Activated naive CD8-positive, alpha-beta T cell treated with anti-CD3 and anti-CD28 coated beads, Interleukin-2, amount 50 U/mL, for 24 hours (primary cell): ENCODE measurements at regions not wholly inside any gene's neighbourhood (a gene's known extent, or its start where the extent isn't known, plus 50 kb on each side); places are given as distances from the start of the nearest gene placed in this dataset.
"Not testable (repeated sequence)": the region's sequence is repeated elsewhere in the genome, so short reads cannot be mapped to it uniquely, and the experiment has no call there.

Experiments used
- ATAC-seq: fragments of 150-1000 bp; cut with Tn5 transposase; one replicate; pipeline ENCODE4 v1.10.0; 2021
- DNase-seq: peaks from one replicate; pipeline ENCODE4 v3.0.0; 2021
- H3K27ac Mint-ChIP-seq: one replicate; pipeline ENCODE4 v1.8.0; 2021; ENCODE audit warnings: mild to moderate bottlenecking, mixed read lengths
- H3K27me3 Mint-ChIP-seq: one replicate; pipeline ENCODE4 v1.8.0; 2021; ENCODE audit warnings: mixed read lengths
- H3K36me3 Mint-ChIP-seq: one replicate; pipeline ENCODE4 v1.8.0; 2021; ENCODE audit warnings: low read depth, mixed read lengths
- H3K4me1 Mint-ChIP-seq: one replicate; pipeline ENCODE4 v1.8.0; 2021; ENCODE audit warnings: mixed read lengths
- H3K4me3 Mint-ChIP-seq: one replicate; pipeline ENCODE4 v1.8.0; 2021; ENCODE audit warnings: mild to moderate bottlenecking, moderate library complexity, mixed read lengths
- H3K9me3 Mint-ChIP-seq: one replicate; pipeline ENCODE4 v1.8.0; 2021; ENCODE audit warnings: mixed read lengths

DNA sequence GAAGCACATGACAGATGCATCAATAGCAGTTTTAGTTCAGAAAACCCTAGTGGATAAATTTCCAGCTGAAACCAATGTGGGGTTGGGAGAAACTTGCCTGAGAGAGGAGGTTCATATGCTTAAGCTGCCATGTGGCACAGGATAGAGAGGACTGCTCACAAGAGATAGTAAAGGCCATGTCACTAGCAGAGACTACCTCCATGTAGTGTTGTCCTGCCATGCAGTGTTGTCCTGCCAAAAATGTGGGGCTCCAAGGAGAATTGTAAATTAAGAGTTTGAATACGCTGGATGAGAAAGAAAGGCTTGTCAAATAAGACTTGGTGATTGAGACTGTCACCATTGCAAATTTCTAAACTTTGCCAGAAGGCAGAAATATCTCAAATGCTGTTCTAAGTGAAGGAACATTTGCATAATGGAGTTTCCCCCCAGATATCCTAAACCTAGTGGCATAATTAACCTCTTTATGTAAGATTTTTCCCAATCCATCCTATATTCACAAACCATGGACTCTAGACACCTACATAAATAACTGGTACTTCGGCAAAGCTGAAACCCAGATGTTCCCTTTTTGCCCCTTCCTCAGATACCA is 938.3 kb upstream of the ALCAM start:
- ATAC-seq, result no peak
- Mint-ChIP-seq H3K27me3 (no peaks in the 10 kb centered on the region), H3K27ac (no peak overlapping the region), H3K36me3 (no peaks in the 10 kb centered on the region), H3K4me1 (no peaks in the 10 kb centered on the region), H3K9me3 (no peaks in the 10 kb centered on the region), H3K4me3 (no peak overlapping the region)
- no peak for DNase-seq

- DNase-seq (no peak), ATAC-seq (no peak)
- H3K9me3 Mint-ChIP-seq, result no peaks in the 10 kb centered on the region
- no peaks in the 10 kb centered on the region for H3K4me1 Mint-ChIP-seq
- no peaks in the 10 kb centered on the region for H3K27me3 Mint-ChIP-seq
- no peak overlapping the region for H3K27ac Mint-ChIP-seq
- H3K36me3 Mint-ChIP-seq, result no peaks in the 10 kb centered on the region
- no peak overlapping the region for H3K4me3 Mint-ChIP-seq
Observed at GRCh38 chr3:104429727-104430126, 937.0 kb upstream of the ALCAM start.

DNA sequence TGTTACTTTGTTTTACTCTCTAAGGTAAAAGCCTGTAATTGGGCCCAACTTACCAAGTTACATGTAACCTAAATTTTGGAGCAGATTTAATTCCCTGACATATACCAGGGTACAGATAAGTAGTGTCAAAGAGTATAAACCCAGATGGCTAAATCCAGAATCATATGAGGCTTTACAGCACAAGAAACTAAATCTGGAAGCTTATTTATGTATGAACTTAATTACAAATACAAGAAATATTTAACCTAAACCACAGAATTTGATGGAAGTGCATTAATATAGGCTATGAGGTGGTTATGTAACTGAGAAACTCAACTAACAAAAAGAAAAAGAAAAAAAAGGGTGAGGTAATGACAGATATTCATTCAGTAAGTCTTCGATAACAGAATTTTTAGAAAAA is 930.2 kb upstream of the ALCAM start:
- no peak overlapping the region for H3K27ac Mint-ChIP-seq
- H3K4me3 Mint-ChIP-seq, result no peak overlapping the region
- DNase-seq, result no peak
- H3K4me1 Mint-ChIP-seq, result no peaks in the 10 kb centered on the region
- ATAC-seq, result no peak
- H3K9me3 Mint-ChIP-seq, result no peaks in the 10 kb centered on the region
- peaks cover 1% of the 10 kb centered on the region for H3K27me3 Mint-ChIP-seq
- H3K36me3 Mint-ChIP-seq, result no peaks in the 10 kb centered on the region

GRCh38 chr3:104437131-104437750 is 929.5 kb upstream of the ALCAM start:
- H3K4me1 Mint-ChIP-seq, result no peaks in the 10 kb centered on the region
- H3K27ac Mint-ChIP-seq, result no peak overlapping the region
- H3K27me3 Mint-ChIP-seq, result peaks cover 1% of the 10 kb centered on the region
- ATAC-seq (no peak), DNase-seq (no peak)
- no peaks in the 10 kb centered on the region for H3K36me3 Mint-ChIP-seq
- no peaks in the 10 kb centered on the region for H3K9me3 Mint-ChIP-seq
- no peak overlapping the region for H3K4me3 Mint-ChIP-seq

- peaks cover 1% of the 10 kb centered on the region for H3K27me3 Mint-ChIP-seq
- H3K36me3 Mint-ChIP-seq, result no peaks in the 10 kb centered on the region
- H3K4me3 Mint-ChIP-seq, result no peak overlapping the region
- no peaks in the 10 kb centered on the region for H3K9me3 Mint-ChIP-seq
- no peak for DNase-seq
- no peak for ATAC-seq
- no peak overlapping the region for H3K27ac Mint-ChIP-seq
- no peaks in the 10 kb centered on the region for H3K4me1 Mint-ChIP-seq
Observed at GRCh38 chr3:104437891-104438290, 928.8 kb upstream of the ALCAM start.

DNA sequence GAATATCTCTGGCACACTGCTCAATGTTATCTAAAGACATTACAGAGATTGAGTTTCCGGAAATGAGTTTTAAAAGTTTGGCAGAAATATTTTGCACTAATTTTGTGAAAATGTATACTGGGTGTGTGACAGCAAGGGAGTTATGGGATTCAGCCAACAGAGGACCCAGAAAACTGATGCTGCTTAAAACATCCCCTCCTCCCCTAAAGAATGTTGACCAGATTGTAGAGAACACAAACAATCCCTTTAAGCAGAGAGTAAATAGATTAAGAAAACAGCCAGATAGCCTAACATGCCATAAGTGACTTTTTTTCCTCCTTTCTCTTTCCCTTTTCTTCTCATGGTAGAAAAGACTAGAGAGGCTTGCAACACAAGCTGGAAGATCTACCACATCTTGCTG is 928.0 kb upstream of the ALCAM start:
- ATAC-seq, result no peak
- Mint-ChIP-seq H3K4me1 (no peaks in the 10 kb centered on the region), H3K9me3 (no peaks in the 10 kb centered on the region)

GRCh38 chr3:104445252-104445919 is 921.3 kb upstream of the ALCAM start:
- not testable (repeated sequence) for H3K4me1 Mint-ChIP-seq, H3K9me3 Mint-ChIP-seq, H3K27ac Mint-ChIP-seq, H3K4me3 Mint-ChIP-seq, DNase-seq, ATAC-seq, H3K27me3 Mint-ChIP-seq, H3K36me3 Mint-ChIP-seq

More for the DNA sequence above, 928.0 kb upstream of the ALCAM start:
- peaks cover 1% of the 10 kb centered on the region for H3K27me3 Mint-ChIP-seq
- H3K27ac Mint-ChIP-seq, result no peak overlapping the region
- no peak overlapping the region for H3K4me3 Mint-ChIP-seq
- H3K36me3 Mint-ChIP-seq, result no peaks in the 10 kb centered on the region
- DNase-seq, result no peak

GRCh38 chr3:104447681-104448080 is 919.0 kb upstream of the ALCAM start:
- H3K36me3 Mint-ChIP-seq, result no peaks in the 10 kb centered on the region
- ATAC-seq (no peak), DNase-seq (no peak)
- H3K4me3 Mint-ChIP-seq, result no peak overlapping the region
- peaks cover 5% of the 10 kb centered on the region for H3K27me3 Mint-ChIP-seq
- no peaks in the 10 kb centered on the region for H3K9me3 Mint-ChIP-seq
- H3K27ac Mint-ChIP-seq, result no peak overlapping the region
- no peaks in the 10 kb centered on the region for H3K4me1 Mint-ChIP-seq

DNA sequence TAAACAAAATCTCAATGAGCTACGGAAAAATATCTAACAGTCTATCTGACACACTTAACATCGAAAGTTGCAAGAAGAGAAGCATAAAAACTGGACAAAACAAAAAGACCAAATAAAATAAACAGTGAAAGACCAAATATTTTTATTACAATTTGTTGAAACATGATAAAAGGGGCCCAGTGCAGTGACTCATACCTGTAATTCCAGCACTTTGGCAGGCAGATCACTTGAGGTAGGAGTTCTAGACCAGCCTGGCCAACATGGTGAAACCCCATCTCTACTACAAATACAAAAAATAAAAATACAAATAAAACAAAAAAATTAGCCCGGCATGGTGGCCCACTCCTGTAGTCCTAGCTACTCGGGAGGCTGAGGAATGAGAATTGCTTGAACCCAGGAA is 914.0 kb upstream of the ALCAM start:
- Mint-ChIP-seq H3K27me3 (no peaks in the 10 kb centered on the region), H3K9me3 (no peaks in the 10 kb centered on the region), H3K4me3 (no peak overlapping the region), H3K36me3 (no peaks in the 10 kb centered on the region), H3K4me1 (no peaks in the 10 kb centered on the region), H3K27ac (no peak overlapping the region)
- DNase-seq (no peak), ATAC-seq (no peak)

DNA sequence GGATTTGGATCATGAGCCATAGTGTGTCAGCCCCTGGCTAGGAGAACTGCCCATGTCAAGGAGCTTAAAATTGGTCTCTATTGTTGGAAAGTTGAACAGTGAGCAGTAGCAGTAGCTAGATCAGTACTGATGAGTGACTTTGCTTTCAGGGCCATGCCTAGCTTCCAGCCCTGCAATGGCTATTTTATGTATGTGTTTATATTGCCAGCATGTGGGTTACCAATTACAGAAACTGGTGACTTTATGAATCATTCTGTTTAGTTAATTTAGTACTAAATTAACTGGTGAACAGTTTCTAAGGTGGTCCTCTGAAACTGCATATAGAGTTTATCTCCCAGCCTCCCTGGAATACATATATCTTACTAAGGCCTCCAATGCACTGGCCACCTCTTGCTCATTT is 908.1 kb upstream of the ALCAM start:
- DNase-seq (no peak), ATAC-seq (no peak)
- no peaks in the 10 kb centered on the region for H3K27me3 Mint-ChIP-seq
- no peaks in the 10 kb centered on the region for H3K36me3 Mint-ChIP-seq
- no peak overlapping the region for H3K4me3 Mint-ChIP-seq
- no peak overlapping the region for H3K27ac Mint-ChIP-seq
- H3K9me3 Mint-ChIP-seq, result no peaks in the 10 kb centered on the region
- H3K4me1 Mint-ChIP-seq, result no peaks in the 10 kb centered on the region

DNA sequence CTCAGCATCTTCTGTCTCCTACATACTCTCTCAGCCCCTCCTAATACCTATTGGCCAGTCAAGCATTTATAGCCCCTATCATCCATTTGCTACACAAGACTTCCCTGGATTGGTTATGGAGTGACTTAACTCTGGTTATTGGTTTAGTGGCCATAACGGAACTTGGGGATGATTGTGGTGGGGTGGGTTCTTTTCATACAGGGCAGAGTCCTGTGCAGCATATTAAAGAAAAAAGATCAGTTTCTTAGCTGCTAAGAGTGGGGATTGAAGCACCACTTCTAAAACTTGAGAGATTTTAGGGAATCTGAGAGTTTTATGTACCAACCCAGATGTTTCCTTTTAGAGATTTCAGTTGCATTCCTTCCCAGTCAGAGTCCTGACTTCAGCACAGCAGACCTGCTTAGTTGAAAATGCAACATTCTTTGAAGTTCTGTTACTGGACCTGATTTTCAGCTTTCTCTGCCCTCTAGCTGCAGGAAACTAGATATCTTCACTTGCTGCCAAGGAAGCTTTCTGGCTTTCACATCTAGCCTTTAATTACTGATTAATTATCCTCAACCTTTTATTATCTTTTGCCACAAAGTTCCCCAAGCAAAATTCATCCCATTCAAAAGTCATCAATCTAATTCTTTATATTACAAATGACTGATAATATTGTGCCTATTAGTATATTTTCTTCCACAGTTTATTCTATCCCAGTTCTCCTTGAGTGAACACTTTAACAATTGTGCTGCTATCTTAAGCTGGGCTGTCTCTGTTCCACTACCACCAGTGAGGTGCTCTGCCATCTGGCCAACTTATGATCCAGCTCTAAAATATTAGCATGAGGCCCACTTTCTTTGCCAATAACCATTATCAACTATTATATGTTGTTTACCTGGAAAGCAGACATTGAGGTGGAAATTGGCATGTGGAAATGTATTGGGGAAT is 906.0 kb upstream of the ALCAM start:
- no peaks in the 10 kb centered on the region for H3K36me3 Mint-ChIP-seq
- no peaks in the 10 kb centered on the region for H3K9me3 Mint-ChIP-seq
- DNase-seq (no peak), ATAC-seq (no peak)
- H3K27ac Mint-ChIP-seq, result no peak overlapping the region
- no peaks in the 10 kb centered on the region for H3K27me3 Mint-ChIP-seq
- H3K4me3 Mint-ChIP-seq, result no peak overlapping the region
- H3K4me1 Mint-ChIP-seq, result no peaks in the 10 kb centered on the region

- Mint-ChIP-seq H3K4me1 (no peaks in the 10 kb centered on the region), H3K27me3 (no peaks in the 10 kb centered on the region), H3K9me3 (no peaks in the 10 kb centered on the region), H3K36me3 (no peaks in the 10 kb centered on the region), H3K4me3 (no peak overlapping the region), H3K27ac (no peak overlapping the region)
- DNase-seq, result no peak
- ATAC-seq, result no peak
Observed at GRCh38 chr3:104461431-104461830, 905.3 kb upstream of the ALCAM start.

- no peaks in the 10 kb centered on the region for H3K27me3 Mint-ChIP-seq
- H3K4me1 Mint-ChIP-seq, result no peaks in the 10 kb centered on the region
- peaks cover 22% of the 10 kb centered on the region for H3K9me3 Mint-ChIP-seq
- no peak for ATAC-seq
- no peak for DNase-seq
- no peaks in the 10 kb centered on the region for H3K36me3 Mint-ChIP-seq
- H3K4me3 Mint-ChIP-seq, result no peak overlapping the region
- no peak overlapping the region for H3K27ac Mint-ChIP-seq
Observed at GRCh38 chr3:104472221-104472620, 894.5 kb upstream of the ALCAM start.

DNA sequence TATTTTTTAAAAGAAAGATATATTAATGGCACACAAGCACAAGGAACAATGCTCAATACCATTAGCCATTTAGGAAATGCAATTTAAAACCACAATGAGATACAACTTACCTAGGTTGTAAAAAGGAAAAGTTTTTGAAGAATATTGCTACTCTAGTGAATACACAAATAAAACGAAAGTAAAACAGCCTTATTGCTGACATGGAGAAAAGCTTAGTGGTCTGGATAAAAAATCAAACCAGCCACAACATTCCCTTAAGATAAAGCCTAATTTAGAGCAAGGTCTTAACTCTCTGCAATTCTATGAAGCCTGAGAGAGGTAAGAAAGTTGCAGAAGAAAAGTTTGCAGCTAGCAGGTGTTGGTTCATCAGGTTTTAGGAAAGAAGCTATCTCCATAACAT is 892.7 kb upstream of the ALCAM start:
- DNase-seq, result no peak
- H3K27me3 Mint-ChIP-seq, result no peaks in the 10 kb centered on the region
- H3K27ac Mint-ChIP-seq, result no peak overlapping the region
- H3K4me3 Mint-ChIP-seq, result no peak overlapping the region
- no peaks in the 10 kb centered on the region for H3K4me1 Mint-ChIP-seq
- peaks cover 14% of the 10 kb centered on the region for H3K9me3 Mint-ChIP-seq
- no peaks in the 10 kb centered on the region for H3K36me3 Mint-ChIP-seq
- no peak for ATAC-seq

DNA sequence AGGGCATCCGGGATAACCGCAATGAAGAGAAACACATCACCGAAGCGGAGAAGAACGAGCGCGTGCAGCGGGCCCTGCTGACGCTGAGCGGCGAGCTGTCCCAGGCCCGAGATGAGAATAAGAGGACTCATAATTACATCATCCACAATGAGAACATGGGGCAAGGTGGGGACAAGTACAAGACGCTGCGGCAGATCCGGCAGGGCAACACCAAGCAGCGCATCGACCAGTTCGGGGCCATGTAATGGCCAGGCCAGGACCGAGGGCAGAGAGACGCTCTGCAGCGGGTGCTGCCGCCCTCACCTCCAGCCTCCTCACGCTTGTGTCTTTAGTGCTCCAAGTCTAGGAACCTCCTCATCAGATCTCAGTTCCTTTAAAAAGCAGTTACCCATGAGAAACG is 863.7 kb upstream of the ALCAM start:
- Mint-ChIP-seq H3K27me3 (no peaks in the 10 kb centered on the region), H3K27ac (no peak overlapping the region), H3K36me3 (no peaks in the 10 kb centered on the region), H3K4me1 (no peaks in the 10 kb centered on the region), H3K9me3 (no peaks in the 10 kb centered on the region), H3K4me3 (no peak overlapping the region)
- DNase-seq (no peak), ATAC-seq (no peak)
